Left ventricle myocardium inferior (tissue), 1 donor: ENCODE measurements at regions not wholly inside any gene's neighbourhood (a gene's known extent, or its start where the extent isn't known, plus 50 kb on each side); places are given as distances from the start of the nearest gene placed in this dataset.

Source experiments
- DNase-seq: peaks from one replicate; pipeline ENCODE4 v3.0.0-alpha.2; 2020
- H3K27ac ChIP-seq: fragments of 200-600 bp; replicated peaks from 2 replicates; pipeline ENCODE4 v1.8.0; 2021
- H3K27me3 ChIP-seq: fragments of 200-600 bp; 2 replicates; pipeline ENCODE4 v1.8.0; 2021; ENCODE audit warnings: low read depth
- H3K36me3 ChIP-seq: fragments of 200-600 bp; 2 replicates; pipeline ENCODE4 v1.8.0; 2021
- H3K4me1 ChIP-seq: fragments of 200-600 bp; 2 replicates; pipeline ENCODE4 v1.8.0; 2021
- H3K4me3 ChIP-seq: fragments of 200-600 bp; 2 replicates; pipeline ENCODE4 v1.8.0; 2021; ENCODE audit warnings: mild to moderate bottlenecking, moderate library complexity
- H3K9me3 ChIP-seq: fragments of 200-600 bp; replicated peaks from 2 replicates; pipeline ENCODE4 v1.8.0; 2021
- intact Hi-C: fragments of 100-400 bp; cut with micrococcal nuclease; formaldehyde crosslinking; loops from one replicate; pipeline ENCODE4 v1.11.0; 2022
- TF ChIP-seq, protein P1 (sequence below): fragments of 200-600 bp; IDR thresholded peaks from 2 replicates; pipeline ENCODE4 v1.8.0; 2021; ENCODE audit warnings: antibody characterized with exemption, mild to moderate bottlenecking, borderline replicate concordance
- donor health status: DM: no; HTN: yes; CAD: no; lungs with severe emphysema.

DNA sequence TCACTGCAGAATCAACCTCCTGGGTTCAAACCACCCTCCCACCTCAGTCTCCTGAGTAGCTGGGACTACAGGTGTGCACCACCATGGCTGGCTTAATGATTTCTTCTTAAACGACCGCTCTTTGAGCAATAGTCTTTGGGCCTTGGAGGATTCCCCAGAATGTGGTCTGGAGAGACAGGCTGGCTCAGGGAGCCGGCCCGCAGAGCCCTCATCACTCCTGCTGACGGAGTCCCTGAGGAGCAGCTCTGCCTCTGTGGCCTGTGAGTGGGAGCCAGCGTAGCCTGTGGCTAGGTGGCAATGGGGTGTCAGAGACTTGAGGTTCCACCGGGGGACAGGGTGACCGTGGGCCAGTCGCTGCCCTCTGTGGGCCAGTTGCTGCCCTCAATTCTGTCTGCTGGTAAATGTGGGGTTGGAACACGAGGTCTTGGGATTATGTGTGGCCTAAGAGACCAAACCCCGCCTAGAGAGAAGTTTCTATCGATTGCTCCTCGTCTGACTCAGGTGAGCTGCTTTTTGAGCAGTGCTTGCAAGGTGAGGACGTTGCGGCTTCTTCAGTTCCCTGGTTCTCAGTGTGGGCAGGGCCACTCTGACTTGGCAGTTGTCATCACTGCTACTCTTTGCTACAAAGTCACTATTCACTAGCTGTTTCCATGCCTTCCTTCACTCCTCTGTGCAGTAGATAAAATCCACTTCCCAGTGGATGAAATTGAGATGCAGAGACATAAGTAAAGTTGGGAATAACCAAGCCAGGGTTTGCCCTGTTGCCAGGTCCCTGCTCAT lies 124.8 kb upstream of the NECTIN1 start:
- no peaks in the 10 kb centered on the region for H3K36me3 ChIP-seq
- peaks cover 4% of the 10 kb centered on the region for H3K27me3 ChIP-seq
- no peaks in the 10 kb centered on the region for H3K9me3 ChIP-seq
- no peak overlapping the region for H3K4me3 ChIP-seq
- no peak overlapping the region for H3K27ac ChIP-seq
- intact Hi-C loops = no loop called here
- peaks cover 19% of the 10 kb centered on the region for H3K4me1 ChIP-seq
- TF ChIP-seq, protein P1, sequence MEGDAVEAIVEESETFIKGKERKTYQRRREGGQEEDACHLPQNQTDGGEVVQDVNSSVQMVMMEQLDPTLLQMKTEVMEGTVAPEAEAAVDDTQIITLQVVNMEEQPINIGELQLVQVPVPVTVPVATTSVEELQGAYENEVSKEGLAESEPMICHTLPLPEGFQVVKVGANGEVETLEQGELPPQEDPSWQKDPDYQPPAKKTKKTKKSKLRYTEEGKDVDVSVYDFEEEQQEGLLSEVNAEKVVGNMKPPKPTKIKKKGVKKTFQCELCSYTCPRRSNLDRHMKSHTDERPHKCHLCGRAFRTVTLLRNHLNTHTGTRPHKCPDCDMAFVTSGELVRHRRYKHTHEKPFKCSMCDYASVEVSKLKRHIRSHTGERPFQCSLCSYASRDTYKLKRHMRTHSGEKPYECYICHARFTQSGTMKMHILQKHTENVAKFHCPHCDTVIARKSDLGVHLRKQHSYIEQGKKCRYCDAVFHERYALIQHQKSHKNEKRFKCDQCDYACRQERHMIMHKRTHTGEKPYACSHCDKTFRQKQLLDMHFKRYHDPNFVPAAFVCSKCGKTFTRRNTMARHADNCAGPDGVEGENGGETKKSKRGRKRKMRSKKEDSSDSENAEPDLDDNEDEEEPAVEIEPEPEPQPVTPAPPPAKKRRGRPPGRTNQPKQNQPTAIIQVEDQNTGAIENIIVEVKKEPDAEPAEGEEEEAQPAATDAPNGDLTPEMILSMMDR = no peak
- no peak for DNase-seq

DNA sequence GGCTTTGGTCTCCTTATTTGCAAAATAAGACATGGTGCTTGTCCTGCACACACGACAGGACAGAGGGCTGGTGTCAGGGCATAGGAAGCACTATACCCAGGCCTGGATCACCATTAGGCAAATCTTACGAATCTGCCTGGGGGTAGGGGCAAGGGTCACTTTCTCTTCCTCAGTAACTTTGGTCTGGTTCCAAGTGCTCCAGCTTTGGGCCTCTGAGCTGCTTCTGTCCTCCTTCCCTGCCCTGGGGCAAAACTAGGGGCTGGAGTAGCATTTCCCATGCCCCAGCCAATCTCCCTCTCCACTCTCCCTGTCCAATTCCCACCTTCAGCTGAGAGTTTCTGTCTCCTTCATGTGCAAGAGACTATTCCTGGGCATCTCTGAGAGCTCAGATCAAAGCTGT lies 123.7 kb upstream of the NECTIN1 start:
- Histone ChIP-seq H3K27ac (no peak overlapping the region), H3K9me3 (no peaks in the 10 kb centered on the region), H3K4me1 (peaks cover 19% of the 10 kb centered on the region), H3K27me3 (peaks cover 4% of the 10 kb centered on the region), H3K36me3 (no peaks in the 10 kb centered on the region), H3K4me3 (no peak overlapping the region)
- intact Hi-C loops = no loop called here
- DNase-seq = no peak
- TF ChIP-seq, protein P1 = no peak

DNA sequence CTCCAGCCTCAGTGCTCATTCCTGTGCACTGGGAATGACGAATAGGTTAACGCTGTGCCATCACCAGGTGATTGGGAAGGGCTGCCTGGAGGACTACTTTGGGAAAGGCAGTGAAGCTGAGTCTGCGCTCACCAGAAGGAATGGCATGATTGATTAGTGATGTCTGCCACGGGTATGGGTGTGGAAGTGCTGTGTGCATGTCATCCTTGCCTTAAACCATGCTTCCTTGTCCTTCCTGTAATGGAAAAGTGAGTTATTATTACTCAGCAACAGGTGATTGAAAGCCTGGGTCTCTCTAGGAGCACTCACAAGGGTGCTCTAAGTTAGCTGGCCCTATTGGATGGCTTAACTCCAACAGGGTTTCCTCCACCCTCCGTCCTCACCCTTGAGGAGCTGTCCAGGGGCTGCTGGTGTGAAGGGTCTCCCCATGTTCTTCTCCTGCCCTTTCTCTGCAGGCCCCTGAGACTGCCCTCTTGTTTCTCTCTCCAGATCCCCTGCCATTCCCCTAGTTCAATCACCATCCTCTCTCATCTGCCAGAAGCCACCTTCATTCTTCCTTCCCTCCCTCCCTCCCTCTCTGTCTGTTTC lies 121.9 kb upstream of the NECTIN1 start:
- DNase-seq = no peak
- Histone ChIP-seq H3K4me3 (no peak overlapping the region), H3K27me3 (no peaks in the 10 kb centered on the region), H3K9me3 (peaks cover 8% of the 10 kb centered on the region), H3K4me1 (peaks cover 19% of the 10 kb centered on the region), H3K36me3 (no peaks in the 10 kb centered on the region), H3K27ac (no peak overlapping the region)
- TF ChIP-seq, protein P1 = no peak
- intact Hi-C loops = no loop called here

DNA sequence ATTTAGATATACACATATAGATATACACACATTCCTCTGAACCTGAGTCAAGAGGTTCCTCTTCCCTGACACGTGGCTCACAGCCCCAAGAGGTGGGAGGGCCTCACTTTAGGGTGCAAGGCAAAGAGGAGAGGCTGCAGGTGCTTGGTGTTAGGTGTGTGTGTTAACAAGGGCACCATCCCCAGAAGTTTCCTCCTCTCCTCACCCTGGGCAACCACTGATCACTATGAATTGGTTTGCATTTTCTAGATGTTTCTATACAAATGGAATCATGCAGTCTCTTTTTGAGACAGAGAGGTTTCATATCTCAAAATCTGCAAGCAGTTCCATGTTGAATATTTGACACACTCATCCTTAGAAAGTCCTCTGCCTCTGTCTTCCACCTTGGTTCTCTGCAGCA lies 120.9 kb upstream of the NECTIN1 start:
- TF ChIP-seq, protein P1 = no peak
- no peak for DNase-seq
- Histone ChIP-seq H3K36me3 (no peaks in the 10 kb centered on the region), H3K27ac (no peak overlapping the region), H3K4me3 (no peak overlapping the region), H3K27me3 (no peaks in the 10 kb centered on the region), H3K9me3 (peaks cover 8% of the 10 kb centered on the region), H3K4me1 (peaks cover 17% of the 10 kb centered on the region)
- intact Hi-C loops = no loop called here

DNA sequence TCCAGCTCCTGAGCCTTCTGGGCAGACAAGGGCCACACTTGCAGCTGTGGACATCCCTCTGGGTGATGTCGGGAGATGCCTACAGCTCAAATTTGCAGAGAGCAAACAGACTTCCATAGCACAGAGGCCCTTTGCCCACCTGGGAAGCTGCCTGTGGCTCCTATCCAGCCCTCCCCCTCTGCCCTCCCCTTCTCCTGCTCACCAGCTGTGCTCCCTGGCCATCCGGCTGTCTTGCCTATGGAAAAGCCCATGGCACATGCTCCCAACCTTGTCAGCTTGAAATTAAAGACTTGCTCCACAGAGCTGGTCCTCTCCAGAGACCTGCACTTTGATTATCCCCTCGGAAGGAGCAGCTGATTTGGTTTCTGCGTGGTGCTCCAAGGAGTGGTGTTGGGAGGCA lies 118.9 kb upstream of the NECTIN1 start:
- Histone ChIP-seq H3K4me1 (peaks cover 15% of the 10 kb centered on the region), H3K36me3 (no peaks in the 10 kb centered on the region), H3K27ac (no peak overlapping the region), H3K9me3 (peaks cover 8% of the 10 kb centered on the region), H3K4me3 (no peak overlapping the region), H3K27me3 (peaks cover 4% of the 10 kb centered on the region)
- intact Hi-C loops = no loop called here
- no peak for DNase-seq
- TF ChIP-seq, protein P1 = no peak
